SK-N-SH (cell line): ENCODE measurements at regions not wholly inside any gene's neighbourhood (a gene's known extent, or its start where the extent isn't known, plus 50 kb on each side); places are given as distances from the start of the nearest gene placed in this dataset.

Experiments
- CTCF ChIA-PET: fragments of 300-600, 350-600 bp; formaldehyde crosslinking; extraction: SDS; loops from one replicate; lab custom pipeline; 2021; lab: Yijun Ruan, JAX
- POLR2A ChIA-PET: fragments of 350-600 bp; sonication (Branson Sonifier 250); formaldehyde crosslinking; extraction: SDS; loops from one replicate; lab custom pipeline; 2020; ENCODE audit warnings: antibody characterized with exemption, inconsistent platforms; lab: Yijun Ruan, JAX
- DNase-seq: peaks from one replicate; pipeline ENCODE4 v3.0.0; 2012
- H2AFZ ChIP-seq: fragments of 200-600 bp; sonication (generic); 2 replicates; pipeline ENCODE4 v1.8.1; 2016; ENCODE audit warnings: antibody characterized with exemption, mild to moderate bottlenecking, low read depth
- H3F3A ChIP-seq: fragments of 200-600 bp; sonication (generic); replicated peaks from 2 replicates; pipeline ENCODE3; 2016; ENCODE audit warnings: antibody characterized with exemption, mild to moderate bottlenecking; ENCODE audit not compliant: insufficient read depth
- H3K27ac ChIP-seq, 2 experiments: fragments of 200-500 bp in 1 of 2; fragments of 200-600 bp in 1 of 2; sonication (Bioruptor generic) in 1 of 2; sonication (generic), shearing (Covaris generic) in 1 of 2; 2 replicates each; pipeline versions ENCODE4 v1.5.1 to v1.6.1; 2014 to 2016; ENCODE audit warnings: low read depth in 2 of 2, inconsistent platforms in 1 of 2, low read length in 1 of 2, mild to moderate bottlenecking in 1 of 2, mixed read lengths in 1 of 2
- H3K27me3 ChIP-seq: fragments of 200-600 bp; sonication (generic), shearing (Covaris generic); 2 replicates; pipeline ENCODE4 v1.6.1; 2016; ENCODE audit warnings: mixed run types; ENCODE audit not compliant: insufficient read depth
- H3K36me3 ChIP-seq, 2 experiments: fragments of 200-500 bp in 1 of 2; fragments of 200-600 bp in 1 of 2; sonication (Bioruptor generic) in 1 of 2; sonication (generic) in 1 of 2; replicated peaks in 1 of 2; 2 replicates each; pipeline versions ENCODE3 to v1.5.1; 2014 to 2016; ENCODE audit warnings: low read length in 1 of 2, mild to moderate bottlenecking in 1 of 2; ENCODE audit not compliant: insufficient read depth in 2 of 2, control insufficient read depth in 1 of 2
- H3K4me1 ChIP-seq, 2 experiments: fragments of 200-500 bp in 1 of 2; fragments of 200-600 bp in 1 of 2; sonication (Bioruptor generic) in 1 of 2; sonication (generic), shearing (Covaris generic) in 1 of 2; 2 replicates each; pipeline versions ENCODE4 v1.5.1 to v1.6.1; 2014 to 2016; ENCODE audit warnings: low read depth in 1 of 2, low read length in 1 of 2, mixed run types in 1 of 2; ENCODE audit not compliant: insufficient read depth in 2 of 2, control insufficient read depth in 1 of 2
- H3K4me2 ChIP-seq: fragments of 200-600 bp; sonication (generic), shearing (Covaris generic); 2 replicates; pipeline ENCODE4 v1.6.1; 2017; ENCODE audit warnings: mixed run types
- H3K4me3 ChIP-seq, 2 experiments: fragments of 200-500 bp in 1 of 2; fragments of 200-600 bp in 1 of 2; sonication (Bioruptor generic) in 1 of 2; sonication (generic), shearing (Covaris generic) in 1 of 2; 2 replicates each; pipeline versions ENCODE4 v1.5.1 to v1.8.1; 2014 to 2016; ENCODE audit warnings: low read depth in 2 of 2, inconsistent platforms in 1 of 2, low read length in 1 of 2, mild to moderate bottlenecking in 1 of 2, mixed read lengths in 1 of 2, moderate library complexity in 1 of 2
- H3K79me2 ChIP-seq: fragments of 200-600 bp; sonication (generic); 2 replicates; pipeline ENCODE4 v1.8.1; 2017; ENCODE audit warnings: mild to moderate bottlenecking; ENCODE audit not compliant: insufficient read depth
- H3K9ac ChIP-seq: fragments of 200-600 bp; sonication (generic); 2 replicates; pipeline ENCODE4 v1.6.1; 2017; ENCODE audit warnings: mixed run types
- H3K9me2 ChIP-seq: fragments of 200-600 bp; sonication (generic); 2 replicates; pipeline ENCODE4 v1.6.1; 2017; ENCODE audit warnings: mixed run types
- H3K9me3 ChIP-seq: fragments of 200-600 bp; sonication (generic); 2 replicates; pipeline ENCODE4 v1.6.1; 2017; ENCODE audit warnings: mixed run types, mild to moderate bottlenecking, moderate library complexity
- H4K20me1 ChIP-seq: fragments of 200-600 bp; sonication (generic); 2 replicates; pipeline ENCODE4 v1.6.1; 2017; ENCODE audit warnings: mild to moderate bottlenecking, mixed run types; ENCODE audit not compliant: insufficient read depth
- ELF1 ChIP-seq: IDR thresholded peaks from 2 replicates; pipeline ENCODE4 v1.4.0; 2012
- EP300 ChIP-seq, 2 experiments: IDR thresholded peaks; 2 replicates each; pipeline versions ENCODE4 v1.4.0 to v1.6.1; 2012; ENCODE audit warnings: borderline replicate concordance in 1 of 2, low read depth in 1 of 2, low read length in 1 of 2
- EZH2phosphoT487 ChIP-seq: fragments of 200-600 bp; sonication (generic); IDR thresholded peaks from 2 replicates; pipeline ENCODE4 v1.6.1; 2017; ENCODE audit warnings: low read depth, mixed run types, mild to moderate bottlenecking, antibody characterized with exemption, moderate library complexity, borderline replicate concordance
- GABPA ChIP-seq: IDR thresholded peaks from 2 replicates; pipeline ENCODE4 v1.4.0; 2012; ENCODE audit warnings: low read depth, mild to moderate bottlenecking
- PBX3 ChIP-seq: IDR thresholded peaks from 2 replicates; pipeline ENCODE4; 2012
- RFX5 ChIP-seq: IDR thresholded peaks from 2 replicates; pipeline ENCODE4 v1.6.1; 2012; ENCODE audit warnings: mild to moderate bottlenecking, improper control_type of control experiment, low read length
- SMC3 ChIP-seq: IDR thresholded peaks from 2 replicates; pipeline ENCODE4 v1.6.1; 2012; ENCODE audit warnings: low read depth, low read length, improper control_type of control experiment
- TAF1 ChIP-seq: IDR thresholded peaks from 2 replicates; pipeline ENCODE4 v1.6.1; 2012; ENCODE audit warnings: low read depth, mild to moderate bottlenecking, low read length, moderate library complexity, borderline replicate concordance
- TCF12 ChIP-seq: IDR thresholded peaks from 2 replicates; pipeline ENCODE4 v1.4.0; 2012
- YY1 ChIP-seq: IDR thresholded peaks from 2 replicates; pipeline ENCODE4 v1.4.0; 2012; ENCODE audit warnings: low read depth, mild to moderate bottlenecking
- TF ChIP-seq, protein P1 (sequence below): fragments of 150-350 bp; IDR thresholded peaks from 2 replicates; pipeline ENCODE4 v1.6.1; 2016; ENCODE audit warnings: mild to moderate bottlenecking, low read depth, low read length
- TF ChIP-seq, protein P2 (sequence below): IDR thresholded peaks from 2 replicates; pipeline ENCODE4 v1.4.0; 2012; ENCODE audit warnings: low read depth, borderline replicate concordance
- TF ChIP-seq, protein P3 (sequence below): fragments of 200-600 bp; sonication (generic); IDR thresholded peaks from 2 replicates; pipeline ENCODE4 v1.6.1; 2017; ENCODE audit warnings: antibody characterized with exemption, mild to moderate bottlenecking, moderate library complexity

DNA sequence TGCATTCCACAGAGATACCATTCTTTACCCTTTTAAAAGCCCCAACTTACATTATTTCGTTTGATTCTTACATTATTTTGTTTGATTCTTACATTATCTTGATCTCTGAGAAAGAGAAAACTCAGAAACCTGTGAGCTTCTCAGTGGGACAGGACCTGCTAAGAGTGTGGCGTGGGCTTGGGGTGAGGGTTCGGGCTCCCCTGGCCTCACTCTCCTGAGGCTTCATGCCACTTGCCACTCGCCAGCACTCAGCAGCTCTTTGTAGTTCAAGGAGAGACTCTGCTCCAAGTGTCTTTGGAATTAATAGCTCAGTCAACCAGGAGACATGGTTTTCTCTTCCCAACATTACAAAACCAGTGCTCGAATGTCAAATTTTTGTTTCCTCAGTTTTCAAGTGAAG lies 132.4 kb upstream of the RGS17 start (continued):
- TF ChIP-seq EZH2phosphoT487, result no peak
- TF ChIP-seq SMC3, result no peak
- no peak for TF ChIP-seq GABPA
- no peak for TF ChIP-seq ELF1
- TF ChIP-seq PBX3, result no peak
- TF ChIP-seq YY1, result no peak
- TF ChIP-seq, protein P1, sequence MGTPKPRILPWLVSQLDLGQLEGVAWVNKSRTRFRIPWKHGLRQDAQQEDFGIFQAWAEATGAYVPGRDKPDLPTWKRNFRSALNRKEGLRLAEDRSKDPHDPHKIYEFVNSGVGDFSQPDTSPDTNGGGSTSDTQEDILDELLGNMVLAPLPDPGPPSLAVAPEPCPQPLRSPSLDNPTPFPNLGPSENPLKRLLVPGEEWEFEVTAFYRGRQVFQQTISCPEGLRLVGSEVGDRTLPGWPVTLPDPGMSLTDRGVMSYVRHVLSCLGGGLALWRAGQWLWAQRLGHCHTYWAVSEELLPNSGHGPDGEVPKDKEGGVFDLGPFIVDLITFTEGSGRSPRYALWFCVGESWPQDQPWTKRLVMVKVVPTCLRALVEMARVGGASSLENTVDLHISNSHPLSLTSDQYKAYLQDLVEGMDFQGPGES, result no peak
- TF ChIP-seq, protein P2, sequence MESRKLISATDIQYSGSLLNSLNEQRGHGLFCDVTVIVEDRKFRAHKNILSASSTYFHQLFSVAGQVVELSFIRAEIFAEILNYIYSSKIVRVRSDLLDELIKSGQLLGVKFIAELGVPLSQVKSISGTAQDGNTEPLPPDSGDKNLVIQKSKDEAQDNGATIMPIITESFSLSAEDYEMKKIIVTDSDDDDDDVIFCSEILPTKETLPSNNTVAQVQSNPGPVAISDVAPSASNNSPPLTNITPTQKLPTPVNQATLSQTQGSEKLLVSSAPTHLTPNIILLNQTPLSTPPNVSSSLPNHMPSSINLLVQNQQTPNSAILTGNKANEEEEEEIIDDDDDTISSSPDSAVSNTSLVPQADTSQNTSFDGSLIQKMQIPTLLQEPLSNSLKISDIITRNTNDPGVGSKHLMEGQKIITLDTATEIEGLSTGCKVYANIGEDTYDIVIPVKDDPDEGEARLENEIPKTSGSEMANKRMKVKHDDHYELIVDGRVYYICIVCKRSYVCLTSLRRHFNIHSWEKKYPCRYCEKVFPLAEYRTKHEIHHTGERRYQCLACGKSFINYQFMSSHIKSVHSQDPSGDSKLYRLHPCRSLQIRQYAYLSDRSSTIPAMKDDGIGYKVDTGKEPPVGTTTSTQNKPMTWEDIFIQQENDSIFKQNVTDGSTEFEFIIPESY, result no peak
- TF ChIP-seq RFX5, result no peak
- TF ChIP-seq TAF1, result no peak

DNA sequence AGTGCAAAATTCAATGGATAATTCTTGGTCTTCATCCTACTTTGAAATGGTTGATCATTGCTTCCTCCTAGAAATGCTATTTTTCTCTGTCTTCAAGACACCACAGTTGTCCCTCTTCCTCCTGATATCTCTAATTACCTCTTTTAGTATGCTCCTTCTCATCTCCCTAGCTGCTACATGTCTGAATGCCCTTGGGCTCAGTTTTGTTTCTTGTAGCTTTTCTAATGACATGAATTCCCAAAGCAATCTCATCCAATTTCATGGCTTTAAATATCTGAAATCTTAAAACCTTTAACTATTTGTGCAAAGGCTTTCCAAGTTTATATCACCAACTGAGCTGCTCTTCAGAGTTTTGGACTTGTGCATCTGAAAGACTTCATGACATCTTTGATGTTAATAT lies 120.2 kb upstream of the RGS17 start:
- H3K4me2 ChIP-seq, result no peak overlapping the region
- peaks cover 0 to 4% of the 10 kb centered on the region in 2 experiments; a peak in 1 of 4 replicates for H3K4me1 ChIP-seq
- no peak overlapping the region for H2AFZ ChIP-seq
- TF ChIP-seq TCF12, result no peak
- TF ChIP-seq, protein P3, sequence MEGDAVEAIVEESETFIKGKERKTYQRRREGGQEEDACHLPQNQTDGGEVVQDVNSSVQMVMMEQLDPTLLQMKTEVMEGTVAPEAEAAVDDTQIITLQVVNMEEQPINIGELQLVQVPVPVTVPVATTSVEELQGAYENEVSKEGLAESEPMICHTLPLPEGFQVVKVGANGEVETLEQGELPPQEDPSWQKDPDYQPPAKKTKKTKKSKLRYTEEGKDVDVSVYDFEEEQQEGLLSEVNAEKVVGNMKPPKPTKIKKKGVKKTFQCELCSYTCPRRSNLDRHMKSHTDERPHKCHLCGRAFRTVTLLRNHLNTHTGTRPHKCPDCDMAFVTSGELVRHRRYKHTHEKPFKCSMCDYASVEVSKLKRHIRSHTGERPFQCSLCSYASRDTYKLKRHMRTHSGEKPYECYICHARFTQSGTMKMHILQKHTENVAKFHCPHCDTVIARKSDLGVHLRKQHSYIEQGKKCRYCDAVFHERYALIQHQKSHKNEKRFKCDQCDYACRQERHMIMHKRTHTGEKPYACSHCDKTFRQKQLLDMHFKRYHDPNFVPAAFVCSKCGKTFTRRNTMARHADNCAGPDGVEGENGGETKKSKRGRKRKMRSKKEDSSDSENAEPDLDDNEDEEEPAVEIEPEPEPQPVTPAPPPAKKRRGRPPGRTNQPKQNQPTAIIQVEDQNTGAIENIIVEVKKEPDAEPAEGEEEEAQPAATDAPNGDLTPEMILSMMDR, result no peak
- TF ChIP-seq EP300 (IDR thresholded peaks at IDR 0.05; ENCODE audit: borderline replicate concordance in 1 of 2, low read depth in 1 of 2, low read length in 1 of 2), result no peak
- H3F3A ChIP-seq, result no peaks in the 10 kb centered on the region
- CTCF ChIA-PET, result interaction anchor here (1.5 kb wide), 1 partner anchor 20 kb away, joined by 3 read pairs; no protein-coding TSS in a partner anchor
- H3K9me3 ChIP-seq, result no peaks in the 10 kb centered on the region
- no peaks in the 10 kb centered on the region for H3K9me2 ChIP-seq
- no peak overlapping the region for H3K9ac ChIP-seq
- no peak overlapping the region for H3K27ac ChIP-seq
- H3K36me3 ChIP-seq, result no peaks in the 10 kb centered on the region
- DNase-seq, result no peak
- no peaks in the 10 kb centered on the region for H4K20me1 ChIP-seq
- H3K27me3 ChIP-seq, result no peaks in the 10 kb centered on the region
- no peaks in the 10 kb centered on the region for H3K79me2 ChIP-seq
- POLR2A ChIA-PET, result no interaction called here
- no peak overlapping the region for H3K4me3 ChIP-seq
